Neural cell (in vitro differentiated cells): ENCODE measurements at regions not wholly inside any gene's neighbourhood (a gene's known extent, or its start where the extent isn't known, plus 50 kb on each side); places are given as distances from the start of the nearest gene placed in this dataset.

Experiments
- H2AFZ ChIP-seq: fragments of 200-600, 300-800 bp; sonication (generic), shearing (Covaris generic); 2 replicates; pipeline ENCODE4 v1.6.0; 2014; ENCODE audit warnings: low read depth, mild to moderate bottlenecking, antibody characterized with exemption, low read length, moderate library complexity
- H3F3A ChIP-seq: fragments of 200-600 bp; shearing (Covaris generic); 2 replicates; pipeline ENCODE4 v1.6.1; 2016; ENCODE audit warnings: mild to moderate bottlenecking, moderate library complexity, mixed read lengths, antibody characterized with exemption, low read length; ENCODE audit not compliant: insufficient read depth, poor library complexity, severe bottlenecking
- H3K27ac ChIP-seq: fragments of 200-600, 300-800 bp; sonication (generic), shearing (Covaris generic); 2 replicates; pipeline ENCODE4 v1.5.1; 2014; ENCODE audit warnings: mild to moderate bottlenecking, low read length, moderate library complexity
- H3K27me3 ChIP-seq: fragments of 300-800, 200-600 bp; sonication (generic), shearing (Covaris generic); 2 replicates; pipeline ENCODE4 v1.6.0; 2014; ENCODE audit warnings: mild to moderate bottlenecking, low read depth, low read length, moderate library complexity; ENCODE audit not compliant: insufficient read depth
- H3K36me3 ChIP-seq: fragments of 300-800, 200-600 bp; sonication (generic), shearing (Covaris generic); 2 replicates; pipeline ENCODE4 v1.5.1; 2014; ENCODE audit warnings: mild to moderate bottlenecking, antibody characterized with exemption, low read length, moderate library complexity; ENCODE audit not compliant: insufficient read depth
- H3K4me2 ChIP-seq: fragments of 300-800, 200-600 bp; sonication (generic), shearing (Covaris generic); 2 replicates; pipeline ENCODE4 v1.6.0; 2014; ENCODE audit warnings: mild to moderate bottlenecking, low read length
- H3K4me3 ChIP-seq: fragments of 300-800, 200-600 bp; sonication (generic), shearing (Covaris generic); 2 replicates; pipeline ENCODE4 v1.5.1; 2014; ENCODE audit warnings: mild to moderate bottlenecking, low read length, moderate library complexity
- H3K79me2 ChIP-seq: fragments of 200-600 bp; shearing (Covaris generic); replicated peaks from 2 replicates; pipeline ENCODE4 v1.6.0; 2014; ENCODE audit warnings: mild to moderate bottlenecking, low read length, moderate library complexity; ENCODE audit not compliant: insufficient read depth
- H3K9ac ChIP-seq: fragments of 300-800, 200-600 bp; sonication (generic), shearing (Covaris generic); 2 replicates; pipeline ENCODE4 v1.6.1; 2016; ENCODE audit warnings: mild to moderate bottlenecking, low read length, mixed read lengths
- H3K9me2 ChIP-seq: fragments of 200-600 bp; shearing (Covaris generic); 2 replicates; pipeline ENCODE4 v1.6.1; 2016; ENCODE audit warnings: mild to moderate bottlenecking, low read length, mixed read lengths; ENCODE audit not compliant: insufficient read depth
- H3K9me3 ChIP-seq: fragments of 200-600, 300-800 bp; sonication (generic), shearing (Covaris generic); 2 replicates; pipeline ENCODE4 v1.6.1; 2016; ENCODE audit warnings: mild to moderate bottlenecking, mixed run types, low read length, moderate library complexity, mixed read lengths
- H4K20me1 ChIP-seq: fragments of 200-600 bp; shearing (Covaris generic); 2 replicates; pipeline ENCODE4 v1.6.1; 2016; ENCODE audit warnings: mild to moderate bottlenecking, mixed run types; ENCODE audit not compliant: insufficient read depth
- CTCF ChIP-seq: fragments of 450-650 bp; IDR thresholded peaks from 2 replicates; pipeline ENCODE4 v1.5.1; 2014; ENCODE audit warnings: antibody characterized with exemption, mild to moderate bottlenecking, moderate library complexity; ENCODE audit not compliant: poor library complexity, severe bottlenecking
- EP300 ChIP-seq: fragments of 450-650 bp; conservative IDR thresholded peaks from 2 replicates; pipeline ENCODE4 v1.6.1; 2014; ENCODE audit warnings: antibody characterized with exemption, mild to moderate bottlenecking, moderate library complexity; ENCODE audit not compliant: poor library complexity, severe bottlenecking
- EZH2 ChIP-seq: fragments of 200-600, 300-800 bp; shearing (Covaris generic), sonication (generic); IDR thresholded peaks from 2 replicates; pipeline ENCODE4 v1.6.1; 2014; ENCODE audit warnings: antibody characterized with exemption, low read length, borderline replicate concordance, mild to moderate bottlenecking; ENCODE audit not compliant: insufficient read depth, poor library complexity, severe bottlenecking
- MXI1 ChIP-seq: fragments of 450-650 bp; conservative IDR thresholded peaks from 2 replicates; pipeline ENCODE4 v1.6.1; 2014; ENCODE audit warnings: antibody characterized with exemption, mild to moderate bottlenecking; ENCODE audit not compliant: poor library complexity, severe bottlenecking
- POLR2AphosphoS5 ChIP-seq: IDR thresholded peaks from 2 replicates; pipeline ENCODE4 v1.6.1; 2012
- SMC3 ChIP-seq: fragments of 450-650 bp; conservative IDR thresholded peaks from 2 replicates; pipeline ENCODE4 v1.6.1; 2014; ENCODE audit warnings: antibody characterized with exemption, mild to moderate bottlenecking, moderate library complexity; ENCODE audit not compliant: poor library complexity
- TAF1 ChIP-seq: IDR thresholded peaks from 2 replicates; pipeline ENCODE4 v1.6.1; 2012; ENCODE audit warnings: low read depth

GRCh38 chr2:240383099-240383758 is 52.2 kb upstream of the GPC1 start:
- H3K27ac ChIP-seq: no peak overlapping the region
- TF ChIP-seq TAF1 (no peak), SMC3 (no peak), EP300 (no peak), CTCF (no peak), POLR2AphosphoS5 (no peak), EZH2 (no peak), MXI1 (no peak)
- no peaks in the 10 kb centered on the region for H3K9me3 ChIP-seq
- no peak overlapping the region for H3K9ac ChIP-seq
- no peaks in the 10 kb centered on the region for H3K79me2 ChIP-seq
- no peaks in the 10 kb centered on the region for H3F3A ChIP-seq
- no peaks in the 10 kb centered on the region for H3K27me3 ChIP-seq
- no peaks in the 10 kb centered on the region for H3K9me2 ChIP-seq
- H4K20me1 ChIP-seq: no peaks in the 10 kb centered on the region
- H3K4me3 ChIP-seq: no peak overlapping the region
- no peak overlapping the region for H3K4me2 ChIP-seq
- H2AFZ ChIP-seq: no peak overlapping the region
- H3K36me3 ChIP-seq: no peaks in the 10 kb centered on the region

DNA sequence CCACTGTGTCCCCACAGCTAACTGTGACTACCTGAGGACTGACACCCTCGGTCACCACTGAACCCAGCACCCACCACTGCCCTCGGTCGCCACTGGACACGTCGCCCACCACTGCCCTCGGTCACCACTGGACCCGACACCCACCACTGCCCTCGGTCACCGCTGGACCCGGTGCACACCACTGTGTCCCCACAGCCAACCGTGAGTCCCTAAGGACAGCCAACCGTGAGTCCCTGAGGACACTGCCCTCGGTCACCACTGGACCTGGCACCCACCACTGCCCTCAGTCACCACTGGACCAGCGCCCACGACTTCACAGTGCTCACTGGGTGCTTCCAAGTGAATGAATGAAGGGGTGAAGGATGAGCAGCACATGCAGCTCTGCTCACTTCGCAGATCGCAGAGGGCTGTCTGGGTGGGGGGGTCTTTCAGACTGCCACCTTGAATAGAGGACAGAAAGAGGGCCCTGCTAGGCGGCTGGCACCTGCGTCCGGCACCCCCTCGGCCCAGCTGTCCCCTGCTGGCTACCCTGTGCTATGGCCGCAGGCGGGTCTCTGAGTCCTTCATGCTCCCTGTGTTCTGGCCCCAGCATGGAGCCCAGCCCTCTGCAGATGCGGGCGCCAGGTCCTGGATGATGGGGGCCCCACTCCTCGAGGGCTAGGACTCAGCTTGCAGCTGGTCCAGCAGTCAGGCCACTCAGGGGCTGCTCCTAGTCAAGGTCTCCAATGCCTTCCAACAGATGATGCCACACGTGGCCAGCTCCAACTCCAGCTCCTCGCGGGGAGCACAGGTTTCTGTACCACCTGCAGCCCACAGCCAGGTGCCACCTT is 51.4 kb upstream of the GPC1 start:
- TF ChIP-seq MXI1 (no peak), CTCF (no peak), EP300 (no peak), POLR2AphosphoS5 (no peak), TAF1 (no peak)
- Histone ChIP-seq H3K9me2 (no peaks in the 10 kb centered on the region), H3K27ac (no peak overlapping the region), H3K27me3 (no peaks in the 10 kb centered on the region), H2AFZ (no peak overlapping the region), H3K79me2 (no peaks in the 10 kb centered on the region), H3K9ac (no peak overlapping the region), H3K4me2 (no peak overlapping the region), H3K4me3 (no peak overlapping the region), H4K20me1 (no peaks in the 10 kb centered on the region), H3F3A (no peaks in the 10 kb centered on the region), H3K9me3 (no peaks in the 10 kb centered on the region), H3K36me3 (no peaks in the 10 kb centered on the region)
